ENCODE measurements at regions not wholly inside any gene's neighbourhood (a gene's known extent, or its start where the extent isn't known, plus 50 kb on each side); places are given as distances from the start of the nearest gene placed in this dataset.

DNA sequence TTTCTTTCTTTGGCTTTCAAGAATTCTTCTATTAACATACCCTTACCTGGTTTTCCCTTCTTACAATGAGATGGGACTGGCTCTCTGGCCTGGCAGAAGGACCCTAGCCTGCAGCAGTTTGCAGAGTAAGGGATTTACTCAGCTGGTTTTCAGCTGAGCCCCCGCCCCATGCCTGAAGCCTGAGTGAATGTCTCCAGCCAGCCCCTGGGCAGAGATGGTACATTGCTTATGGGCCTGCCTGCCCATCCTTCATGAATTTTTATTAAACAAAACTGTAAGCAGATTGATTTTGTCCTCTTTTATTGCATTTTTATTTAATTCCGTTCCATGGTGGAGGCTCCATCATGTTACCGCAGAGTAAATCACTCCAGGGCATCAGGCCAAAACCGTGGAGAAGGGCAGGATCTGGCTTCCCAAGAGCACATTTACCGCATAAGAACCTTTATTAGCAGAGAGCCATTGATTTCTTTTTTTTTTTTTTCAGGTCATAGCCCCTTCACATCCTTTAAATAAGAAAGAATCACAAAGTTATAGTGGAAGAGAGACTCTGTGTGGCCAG is 316.2 kb downstream of the DHX35 start:
- H3K27me3 ChIP-seq (ENCODE audit: control insufficient read depth, low read length): peaks cover 4% of the 10 kb centered on the region; the same call in 1 of the 2 replicates
- no peaks in the 10 kb centered on the region for H3K9me2 ChIP-seq (replicated peaks; ENCODE audit: control insufficient read depth, low read length)
- no peak overlapping the region for H3K4me3 ChIP-seq (ENCODE audit: low read length)
- no peaks in the 10 kb centered on the region for H3K36me3 ChIP-seq (ENCODE audit: control insufficient read depth, low read length)
- no peaks in the 10 kb centered on the region for H3K79me2 ChIP-seq (ENCODE audit: control insufficient read depth, low read length)
- no peaks in the 10 kb centered on the region for H4K20me1 ChIP-seq (ENCODE audit: control insufficient read depth, insufficient read depth, low read depth, low read length)
- no peaks in the 10 kb centered on the region for H3K9me3 ChIP-seq (ENCODE audit: control insufficient read depth, insufficient read depth, low read length)
- H3K4me1 ChIP-seq (ENCODE audit: control insufficient read depth, low read length): no peaks in the 10 kb centered on the region
- no peak overlapping the region for H3K27ac ChIP-seq (ENCODE audit: low read depth, low read length)
- TF ChIP-seq EZH2phosphoT487 (IDR thresholded peaks at IDR 0.05; ENCODE audit: borderline replicate concordance, low read length): no peak
- TF ChIP-seq, protein P1, sequence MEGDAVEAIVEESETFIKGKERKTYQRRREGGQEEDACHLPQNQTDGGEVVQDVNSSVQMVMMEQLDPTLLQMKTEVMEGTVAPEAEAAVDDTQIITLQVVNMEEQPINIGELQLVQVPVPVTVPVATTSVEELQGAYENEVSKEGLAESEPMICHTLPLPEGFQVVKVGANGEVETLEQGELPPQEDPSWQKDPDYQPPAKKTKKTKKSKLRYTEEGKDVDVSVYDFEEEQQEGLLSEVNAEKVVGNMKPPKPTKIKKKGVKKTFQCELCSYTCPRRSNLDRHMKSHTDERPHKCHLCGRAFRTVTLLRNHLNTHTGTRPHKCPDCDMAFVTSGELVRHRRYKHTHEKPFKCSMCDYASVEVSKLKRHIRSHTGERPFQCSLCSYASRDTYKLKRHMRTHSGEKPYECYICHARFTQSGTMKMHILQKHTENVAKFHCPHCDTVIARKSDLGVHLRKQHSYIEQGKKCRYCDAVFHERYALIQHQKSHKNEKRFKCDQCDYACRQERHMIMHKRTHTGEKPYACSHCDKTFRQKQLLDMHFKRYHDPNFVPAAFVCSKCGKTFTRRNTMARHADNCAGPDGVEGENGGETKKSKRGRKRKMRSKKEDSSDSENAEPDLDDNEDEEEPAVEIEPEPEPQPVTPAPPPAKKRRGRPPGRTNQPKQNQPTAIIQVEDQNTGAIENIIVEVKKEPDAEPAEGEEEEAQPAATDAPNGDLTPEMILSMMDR (IDR thresholded peaks at IDR 0.05; ENCODE audit: low read depth, low read length, poor library complexity, severe bottlenecking): no peak
- no peak overlapping the region for H3K4me2 ChIP-seq (ENCODE audit: low read length)
- H3F3A ChIP-seq (ENCODE audit: control insufficient read depth, insufficient read depth): no peaks in the 10 kb centered on the region

DNA sequence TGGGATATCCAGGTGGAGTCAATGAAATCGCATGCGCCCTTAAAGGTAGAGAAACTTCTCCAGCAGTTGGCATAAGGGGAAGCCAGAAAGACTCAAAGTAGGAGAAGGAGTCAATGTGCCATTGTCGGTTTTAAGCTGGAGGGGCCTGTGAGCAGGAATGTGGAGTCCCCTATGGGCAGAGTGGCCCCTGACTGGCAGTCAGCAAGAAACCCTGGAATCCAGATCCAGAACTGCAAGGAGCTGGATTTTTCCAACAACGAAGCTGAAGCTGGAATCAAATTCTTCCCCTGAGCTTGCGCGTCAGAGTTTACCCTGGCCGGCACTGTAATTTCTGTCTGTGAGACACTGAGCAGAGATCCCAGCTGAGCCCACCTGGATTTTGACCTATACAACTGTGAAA is 315.0 kb downstream of the DHX35 start:
- no peaks in the 10 kb centered on the region for H3K9me3 ChIP-seq (ENCODE audit: control insufficient read depth, insufficient read depth, low read length)
- H3K36me3 ChIP-seq (ENCODE audit: control insufficient read depth, low read length): no peaks in the 10 kb centered on the region
- H3K27ac ChIP-seq (ENCODE audit: low read depth, low read length): no peak overlapping the region
- no peaks in the 10 kb centered on the region for H3K9me2 ChIP-seq (replicated peaks; ENCODE audit: control insufficient read depth, low read length)
- H3K4me3 ChIP-seq (ENCODE audit: low read length): no peak overlapping the region
- H3K79me2 ChIP-seq (ENCODE audit: control insufficient read depth, low read length): no peaks in the 10 kb centered on the region
- no peak overlapping the region for H3K4me2 ChIP-seq (ENCODE audit: low read length)
- no peaks in the 10 kb centered on the region for H3K4me1 ChIP-seq (ENCODE audit: control insufficient read depth, low read length)
- H3K27me3 ChIP-seq (ENCODE audit: control insufficient read depth, low read length): peaks cover 4% of the 10 kb centered on the region; the same call in 1 of the 2 replicates
- H4K20me1 ChIP-seq (ENCODE audit: control insufficient read depth, insufficient read depth, low read depth, low read length): no peaks in the 10 kb centered on the region
- H3F3A ChIP-seq (ENCODE audit: control insufficient read depth, insufficient read depth): no peaks in the 10 kb centered on the region
- TF ChIP-seq, protein P1 (IDR thresholded peaks at IDR 0.05; ENCODE audit: low read depth, low read length, poor library complexity, severe bottlenecking): no peak
- no peak for TF ChIP-seq EZH2phosphoT487 (IDR thresholded peaks at IDR 0.05; ENCODE audit: borderline replicate concordance, low read length)

DNA sequence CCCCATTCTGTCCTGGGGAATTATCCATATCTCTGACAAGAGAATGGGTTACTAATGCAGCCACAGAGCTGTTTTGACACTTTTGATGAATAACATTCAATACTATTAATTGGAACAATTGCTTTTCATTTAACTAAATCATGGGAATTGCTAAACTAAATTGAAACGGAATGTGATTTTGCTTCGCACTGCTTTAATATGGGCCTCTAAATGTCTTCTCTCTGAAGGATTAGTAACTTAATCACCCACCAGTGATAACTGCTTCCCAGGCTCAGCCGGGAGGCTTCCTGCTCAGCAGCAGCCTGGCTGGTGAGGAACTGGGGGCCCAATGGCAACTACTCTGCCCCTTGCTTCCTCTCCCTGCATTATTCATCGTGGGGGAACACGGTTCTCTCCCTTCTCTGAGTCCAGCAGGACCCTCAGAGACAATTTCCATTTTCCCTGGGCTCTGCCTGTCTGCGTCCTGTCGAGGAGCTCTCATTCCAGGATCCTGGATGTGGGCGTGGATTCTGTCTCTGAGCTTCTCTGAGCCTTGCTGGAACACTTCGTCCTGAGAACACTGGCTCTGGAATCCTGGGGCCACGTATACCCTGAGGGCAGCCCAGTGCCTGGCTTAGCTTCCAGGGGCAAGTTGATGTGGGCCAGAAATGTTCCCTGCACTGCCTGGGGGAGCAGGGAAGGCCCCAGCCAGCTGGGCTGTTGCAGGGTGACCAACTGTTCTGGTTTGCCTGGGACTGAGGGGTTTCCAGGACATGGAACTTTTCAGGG is 308.9 kb downstream of the DHX35 start:
- TF ChIP-seq EZH2phosphoT487 (IDR thresholded peaks at IDR 0.05; ENCODE audit: borderline replicate concordance, low read length): no peak
- TF ChIP-seq, protein P1 (IDR thresholded peaks at IDR 0.05; ENCODE audit: low read depth, low read length, poor library complexity, severe bottlenecking): no peak
- Histone ChIP-seq H3K36me3 (ENCODE audit: control insufficient read depth, low read length) (no peaks in the 10 kb centered on the region), H3K4me2 (ENCODE audit: low read length) (no peak overlapping the region), H3K4me1 (ENCODE audit: control insufficient read depth, low read length) (no peaks in the 10 kb centered on the region), H3K27ac (ENCODE audit: low read depth, low read length) (no peak overlapping the region), H3K9me2 (replicated peaks; ENCODE audit: control insufficient read depth, low read length) (no peaks in the 10 kb centered on the region), H3K4me3 (ENCODE audit: low read length) (no peak overlapping the region), H3K9me3 (ENCODE audit: control insufficient read depth, insufficient read depth, low read length) (no peaks in the 10 kb centered on the region), H3F3A (ENCODE audit: control insufficient read depth, insufficient read depth) (no peaks in the 10 kb centered on the region), H4K20me1 (ENCODE audit: control insufficient read depth, insufficient read depth, low read depth, low read length) (no peaks in the 10 kb centered on the region), H3K27me3 (ENCODE audit: control insufficient read depth, low read length) (no peaks in the 10 kb centered on the region), H3K79me2 (ENCODE audit: control insufficient read depth, low read length) (no peaks in the 10 kb centered on the region)

Data from DOHH2 (cell line).